HFFc6 (cell line): ENCODE measurements at regions not wholly inside any gene's neighbourhood (a gene's known extent, or its start where the extent isn't known, plus 50 kb on each side); places are given as distances from the start of the nearest gene placed in this dataset.

Source experiments
- DNase-seq: peaks from one replicate; pipeline ENCODE4 v3.0.0-alpha.2; 2018
- H3K27ac Mint-ChIP-seq: 2 replicates; pipeline ENCODE4 v1.8.0; 2020; ENCODE audit warnings: mild to moderate bottlenecking, mixed read lengths
- H3K27me3 Mint-ChIP-seq: 2 replicates; pipeline ENCODE4 v1.8.0; 2021; ENCODE audit warnings: mild to moderate bottlenecking, moderate library complexity, mixed read lengths; ENCODE audit not compliant: insufficient read depth
- H3K36me3 Mint-ChIP-seq: 2 replicates; pipeline ENCODE4 v1.8.0; 2021; ENCODE audit warnings: low read depth, mixed read lengths
- H3K4me1 Mint-ChIP-seq: 2 replicates; pipeline ENCODE4 v1.8.0; 2020; ENCODE audit warnings: low read depth, mixed read lengths
- H3K4me3 Mint-ChIP-seq: 2 replicates; pipeline ENCODE4 v1.8.0; 2020; ENCODE audit warnings: mild to moderate bottlenecking, moderate library complexity, mixed read lengths
- H3K9me3 Mint-ChIP-seq: 2 replicates; pipeline ENCODE4 v1.8.0; 2020; ENCODE audit warnings: mild to moderate bottlenecking, mixed read lengths
- CTCF ChIP-seq: fragments of 200-600 bp; sonication (generic); IDR thresholded peaks from 2 replicates; pipeline ENCODE4 v1.5.0; 2021; ENCODE audit warnings: antibody characterized with exemption, mild to moderate bottlenecking

GRCh38 chr7:93040355-93040754 lies 77.4 kb downstream of the SAMD9 start:
- H3K4me3 Mint-ChIP-seq, result no peak overlapping the region
- peaks cover 52% of the 10 kb centered on the region for H3K4me1 Mint-ChIP-seq
- no peak for DNase-seq
- no peak overlapping the region for H3K27ac Mint-ChIP-seq
- no peaks in the 10 kb centered on the region; the same call in 1 of the 2 replicates for H3K27me3 Mint-ChIP-seq
- H3K9me3 Mint-ChIP-seq, result no peaks in the 10 kb centered on the region
- H3K36me3 Mint-ChIP-seq, result no peaks in the 10 kb centered on the region
- TF ChIP-seq CTCF, result no peak

- Mint-ChIP-seq H3K27ac (no peak overlapping the region), H3K4me3 (no peak overlapping the region), H3K9me3 (no peaks in the 10 kb centered on the region), H3K36me3 (no peaks in the 10 kb centered on the region), H3K4me1 (peaks cover 46% of the 10 kb centered on the region), H3K27me3 (no peaks in the 10 kb centered on the region; the same call in 1 of the 2 replicates)
- TF ChIP-seq CTCF, result no peak
- no peak for DNase-seq
Measured at GRCh38 chr7:93039786-93040185, 78.0 kb downstream of the SAMD9 start.

GRCh38 chr7:93039282-93039681 lies 78.5 kb downstream of the SAMD9 start:
- DNase-seq, result no peak
- Mint-ChIP-seq H3K27me3 (no peaks in the 10 kb centered on the region; the same call in 1 of the 2 replicates), H3K4me3 (no peak overlapping the region), H3K27ac (no peak overlapping the region), H3K4me1 (peaks cover 41% of the 10 kb centered on the region), H3K9me3 (no peaks in the 10 kb centered on the region), H3K36me3 (no peaks in the 10 kb centered on the region)
- no peak for TF ChIP-seq CTCF

- DNase-seq, result no peak
- Mint-ChIP-seq H3K4me1 (peaks cover 20% of the 10 kb centered on the region), H3K27ac (no peak overlapping the region), H3K27me3 (no peaks in the 10 kb centered on the region), H3K36me3 (peaks cover 12% of the 10 kb centered on the region), H3K4me3 (no peak overlapping the region), H3K9me3 (peaks cover 11% of the 10 kb centered on the region)
- TF ChIP-seq CTCF, result no peak
Measured at GRCh38 chr7:93036807-93037206, 81.0 kb downstream of the SAMD9 start.

- Mint-ChIP-seq H3K27me3 (no peaks in the 10 kb centered on the region), H3K4me3 (no peak overlapping the region), H3K36me3 (peaks cover 16% of the 10 kb centered on the region), H3K27ac (no peak overlapping the region), H3K9me3 (peaks cover 15% of the 10 kb centered on the region), H3K4me1 (peaks cover 21% of the 10 kb centered on the region)
- no peak for TF ChIP-seq CTCF
- DNase-seq, result no peak
Measured at GRCh38 chr7:93036149-93036640, 81.6 kb downstream of the SAMD9 start.

- Mint-ChIP-seq H3K4me1 (peaks cover 21% of the 10 kb centered on the region), H3K36me3 (peaks cover 20% of the 10 kb centered on the region), H3K9me3 (peaks cover 21% of the 10 kb centered on the region), H3K27me3 (no peaks in the 10 kb centered on the region; the same call in 1 of the 2 replicates), H3K4me3 (no peak overlapping the region), H3K27ac (no peak overlapping the region)
- no peak for DNase-seq
- no peak for TF ChIP-seq CTCF
Measured at GRCh38 chr7:93031795-93032194, 86.0 kb downstream of the SAMD9 start.
